ENCODE measurements at regions not wholly inside any gene's neighbourhood (a gene's known extent, or its start where the extent isn't known, plus 50 kb on each side); places are given as distances from the start of the nearest gene placed in this dataset.

DNA sequence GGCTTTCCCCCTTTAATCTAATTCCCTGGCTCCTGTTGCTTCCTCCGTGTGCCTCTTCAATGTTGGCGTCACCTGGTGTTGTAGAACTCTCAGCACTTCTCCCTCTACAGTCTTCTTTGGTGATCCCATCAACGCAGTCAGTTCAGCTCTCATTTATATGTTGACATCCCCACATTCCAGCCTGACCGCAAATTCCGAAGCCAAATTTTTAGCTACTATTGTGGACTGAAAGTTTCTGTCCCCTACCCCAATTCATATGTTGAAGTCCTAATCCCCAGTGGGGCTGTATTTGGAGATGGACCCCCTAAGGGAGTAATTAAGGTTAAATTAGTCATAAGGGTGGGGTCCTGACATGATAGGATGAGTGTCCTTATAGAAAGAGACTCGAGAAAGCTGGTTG lies 210.6 kb upstream of the ADAMTSL1 start:
- no peak overlapping the region for H2AFZ ChIP-seq (ENCODE audit: low read depth, low read length)
- H3K9me3 ChIP-seq (ENCODE audit: insufficient read depth, low read length): no peaks in the 10 kb centered on the region
- no peak for TF ChIP-seq EZH2phosphoT487 (IDR thresholded peaks at IDR 0.05; ENCODE audit: low read depth)
- TF ChIP-seq, protein P1, sequence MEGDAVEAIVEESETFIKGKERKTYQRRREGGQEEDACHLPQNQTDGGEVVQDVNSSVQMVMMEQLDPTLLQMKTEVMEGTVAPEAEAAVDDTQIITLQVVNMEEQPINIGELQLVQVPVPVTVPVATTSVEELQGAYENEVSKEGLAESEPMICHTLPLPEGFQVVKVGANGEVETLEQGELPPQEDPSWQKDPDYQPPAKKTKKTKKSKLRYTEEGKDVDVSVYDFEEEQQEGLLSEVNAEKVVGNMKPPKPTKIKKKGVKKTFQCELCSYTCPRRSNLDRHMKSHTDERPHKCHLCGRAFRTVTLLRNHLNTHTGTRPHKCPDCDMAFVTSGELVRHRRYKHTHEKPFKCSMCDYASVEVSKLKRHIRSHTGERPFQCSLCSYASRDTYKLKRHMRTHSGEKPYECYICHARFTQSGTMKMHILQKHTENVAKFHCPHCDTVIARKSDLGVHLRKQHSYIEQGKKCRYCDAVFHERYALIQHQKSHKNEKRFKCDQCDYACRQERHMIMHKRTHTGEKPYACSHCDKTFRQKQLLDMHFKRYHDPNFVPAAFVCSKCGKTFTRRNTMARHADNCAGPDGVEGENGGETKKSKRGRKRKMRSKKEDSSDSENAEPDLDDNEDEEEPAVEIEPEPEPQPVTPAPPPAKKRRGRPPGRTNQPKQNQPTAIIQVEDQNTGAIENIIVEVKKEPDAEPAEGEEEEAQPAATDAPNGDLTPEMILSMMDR (IDR thresholded peaks at IDR 0.05; ENCODE audit: low read depth, low read length): no peak
- H3K27ac ChIP-seq (ENCODE audit: low read length): no peak overlapping the region
- H3K27me3 ChIP-seq (ENCODE audit: low read depth, low read length): 0 out of 2 replicates have a peak, but pooled peaks cover 7% of the 10 kb centered on the region
- H3K4me3 ChIP-seq (ENCODE audit: low read length): no peak overlapping the region
- H4K20me1 ChIP-seq (ENCODE audit: insufficient read depth, low read length): no peaks in the 10 kb centered on the region
- H3K79me2 ChIP-seq (ENCODE audit: low read length): no peaks in the 10 kb centered on the region
- H3K9ac ChIP-seq (ENCODE audit: low read length): no peak overlapping the region
- H3K36me3 ChIP-seq (replicated peaks; ENCODE audit: low read depth, low read length): no peaks in the 10 kb centered on the region
- H3K4me1 ChIP-seq (ENCODE audit: low read length): no peaks in the 10 kb centered on the region
- no peak overlapping the region for H3K4me2 ChIP-seq (ENCODE audit: low read length)

DNA sequence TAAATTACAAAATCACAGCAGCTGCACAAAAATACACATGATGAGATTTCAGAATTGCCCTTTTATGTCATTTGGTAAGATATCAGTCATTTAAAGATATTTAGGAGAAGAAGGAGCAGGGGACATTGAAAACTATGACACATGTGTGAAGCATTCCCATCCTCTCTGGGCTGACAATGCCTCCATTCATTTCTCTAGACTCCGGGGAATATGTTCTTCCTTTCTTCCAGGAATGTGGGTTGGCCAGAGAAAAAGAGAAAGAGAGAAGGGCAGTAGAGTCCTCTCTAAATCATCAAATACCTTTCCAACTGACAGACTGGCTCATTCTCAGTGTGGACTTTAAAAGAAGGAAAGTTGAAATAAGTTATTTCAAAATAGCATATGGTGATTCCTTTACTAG lies 205.6 kb upstream of the ADAMTSL1 start:
- H3K79me2 ChIP-seq (ENCODE audit: low read length): no peaks in the 10 kb centered on the region
- no peak overlapping the region for H3K4me2 ChIP-seq (ENCODE audit: low read length)
- H3K36me3 ChIP-seq (replicated peaks; ENCODE audit: low read depth, low read length): no peaks in the 10 kb centered on the region
- H3K4me1 ChIP-seq (ENCODE audit: low read length): no peaks in the 10 kb centered on the region
- TF ChIP-seq, protein P1 (IDR thresholded peaks at IDR 0.05; ENCODE audit: low read depth, low read length): no peak
- no peak for TF ChIP-seq EZH2phosphoT487 (IDR thresholded peaks at IDR 0.05; ENCODE audit: low read depth)
- no peaks in the 10 kb centered on the region for H3K27me3 ChIP-seq (ENCODE audit: low read depth, low read length)
- no peak overlapping the region for H3K27ac ChIP-seq (ENCODE audit: low read length)
- H3K9ac ChIP-seq (ENCODE audit: low read length): no peak overlapping the region
- H3K9me3 ChIP-seq (ENCODE audit: insufficient read depth, low read length): no peaks in the 10 kb centered on the region
- H2AFZ ChIP-seq (ENCODE audit: low read depth, low read length): no peak overlapping the region
- no peaks in the 10 kb centered on the region for H4K20me1 ChIP-seq (ENCODE audit: insufficient read depth, low read length)
- H3K4me3 ChIP-seq (ENCODE audit: low read length): no peak overlapping the region

DNA sequence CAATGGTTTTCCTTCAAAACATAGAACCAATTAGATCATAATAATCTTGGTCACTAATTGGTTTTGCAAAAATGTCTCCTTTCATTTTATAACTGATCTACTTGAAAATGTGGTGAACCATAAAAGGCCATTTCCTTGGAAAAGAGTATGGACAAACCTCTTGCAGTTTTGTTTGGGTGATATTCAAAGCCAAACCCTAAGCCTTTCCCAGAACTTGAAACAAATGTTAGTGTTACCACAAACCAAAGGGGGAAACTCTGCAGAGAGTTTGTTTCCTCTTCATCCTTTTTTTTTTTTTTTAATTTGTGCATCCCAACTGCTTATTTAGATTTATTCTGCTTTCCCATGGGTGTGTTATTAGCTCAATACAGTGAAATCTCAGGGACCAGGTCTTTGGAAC lies 204.4 kb upstream of the ADAMTSL1 start:
- no peaks in the 10 kb centered on the region for H3K27me3 ChIP-seq (ENCODE audit: low read depth, low read length)
- no peak overlapping the region for H3K9ac ChIP-seq (ENCODE audit: low read length)
- no peak overlapping the region for H3K27ac ChIP-seq (ENCODE audit: low read length)
- no peak overlapping the region for H2AFZ ChIP-seq (ENCODE audit: low read depth, low read length)
- no peaks in the 10 kb centered on the region for H3K36me3 ChIP-seq (replicated peaks; ENCODE audit: low read depth, low read length)
- H3K79me2 ChIP-seq (ENCODE audit: low read length): no peaks in the 10 kb centered on the region
- H4K20me1 ChIP-seq (ENCODE audit: insufficient read depth, low read length): no peaks in the 10 kb centered on the region
- no peak overlapping the region for H3K4me2 ChIP-seq (ENCODE audit: low read length)
- H3K4me1 ChIP-seq (ENCODE audit: low read length): no peaks in the 10 kb centered on the region
- no peak overlapping the region for H3K4me3 ChIP-seq (ENCODE audit: low read length)
- H3K9me3 ChIP-seq (ENCODE audit: insufficient read depth, low read length): no peaks in the 10 kb centered on the region
- TF ChIP-seq, protein P1 (IDR thresholded peaks at IDR 0.05; ENCODE audit: low read depth, low read length): no peak
- TF ChIP-seq EZH2phosphoT487 (IDR thresholded peaks at IDR 0.05; ENCODE audit: low read depth): no peak

DNA sequence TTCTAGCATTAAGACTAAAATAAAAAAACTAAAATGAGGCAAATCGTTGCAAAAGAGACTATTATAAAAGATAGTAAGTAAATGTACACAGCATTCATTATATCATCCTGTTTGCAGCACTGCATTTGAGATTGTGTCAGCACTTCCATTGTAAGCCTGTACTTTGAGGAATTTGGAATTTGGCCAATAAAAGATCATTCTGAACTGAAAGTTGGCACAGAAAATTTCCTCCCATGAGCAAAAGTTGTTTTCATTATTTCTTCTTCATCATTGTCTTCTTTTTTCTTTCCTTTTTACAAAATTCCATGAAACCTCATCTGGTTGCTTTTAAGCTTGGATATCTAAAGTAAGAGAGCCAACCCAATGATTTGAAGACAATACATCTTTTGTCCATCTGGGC lies 199.3 kb upstream of the ADAMTSL1 start:
- no peaks in the 10 kb centered on the region for H3K27me3 ChIP-seq (ENCODE audit: low read depth, low read length)
- no peaks in the 10 kb centered on the region for H3K4me1 ChIP-seq (ENCODE audit: low read length)
- no peak overlapping the region for H3K4me2 ChIP-seq (ENCODE audit: low read length)
- no peak overlapping the region for H3K9ac ChIP-seq (ENCODE audit: low read length)
- no peaks in the 10 kb centered on the region for H3K9me3 ChIP-seq (ENCODE audit: insufficient read depth, low read length)
- no peaks in the 10 kb centered on the region for H3K79me2 ChIP-seq (ENCODE audit: low read length)
- H4K20me1 ChIP-seq (ENCODE audit: insufficient read depth, low read length): no peaks in the 10 kb centered on the region
- H2AFZ ChIP-seq (ENCODE audit: low read depth, low read length): no peak overlapping the region
- H3K27ac ChIP-seq (ENCODE audit: low read length): no peak overlapping the region
- no peak for TF ChIP-seq EZH2phosphoT487 (IDR thresholded peaks at IDR 0.05; ENCODE audit: low read depth)
- TF ChIP-seq, protein P1 (IDR thresholded peaks at IDR 0.05; ENCODE audit: low read depth, low read length): no peak
- no peaks in the 10 kb centered on the region for H3K36me3 ChIP-seq (replicated peaks; ENCODE audit: low read depth, low read length)
- H3K4me3 ChIP-seq (ENCODE audit: low read length): no peak overlapping the region
